ENCODE measurements at regions not wholly inside any gene's neighbourhood (a gene's known extent, or its start where the extent isn't known, plus 50 kb on each side); places are given as distances from the start of the nearest gene placed in this dataset.

DNA sequence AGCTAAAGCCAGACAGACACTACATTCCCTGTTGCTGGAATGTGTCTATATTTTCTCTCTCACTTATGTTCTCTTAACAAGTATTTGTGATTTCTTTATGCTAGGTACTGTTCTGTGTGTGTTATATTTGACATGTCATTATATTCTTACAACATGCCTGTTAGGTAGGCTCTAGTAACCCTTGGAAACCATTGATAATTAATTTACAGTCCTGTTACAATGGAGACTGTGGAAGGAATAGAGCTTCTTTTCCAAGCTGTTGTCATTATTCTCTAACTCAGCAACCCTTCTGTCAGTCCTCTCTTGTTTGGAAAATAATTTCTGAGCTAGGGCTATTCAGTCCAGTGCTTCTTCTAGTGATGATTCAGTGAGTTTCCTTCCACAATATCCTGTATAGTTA, 419.1 kb upstream of the BOD1L1 start:
- Histone ChIP-seq H3K9me1 (ENCODE audit: control insufficient read depth, extremely low read depth, insufficient read depth, low read length) (no peaks in the 10 kb centered on the region), H3K4me2 (ENCODE audit: control insufficient read depth, extremely low read depth, insufficient read depth, low read depth, low read length) (no peak overlapping the region), H3K36me3 (ENCODE audit: control insufficient read depth in 2 of 2, extremely low read depth in 1 of 2, insufficient read depth in 2 of 2, low read length in 2 of 2) (no peaks in the 10 kb centered on the region), H3K4me1 (ENCODE audit: control insufficient read depth, extremely low read depth, insufficient read depth, low read length) (no peaks in the 10 kb centered on the region), H4K20me1 (ENCODE audit: control insufficient read depth, extremely low read depth, insufficient read depth, low read length) (no peaks in the 10 kb centered on the region), H3K9ac (ENCODE audit: control insufficient read depth, extremely low read depth, insufficient read depth, low read length) (no peak overlapping the region), H3K27me3 (ENCODE audit: control insufficient read depth, extremely low read depth, insufficient read depth, low read length) (peaks cover 3% of the 10 kb centered on the region), H2AFZ (ENCODE audit: control insufficient read depth, low read length) (no peak overlapping the region), H3K9me3 (ENCODE audit: control insufficient read depth, low read depth, low read length) (no peaks in the 10 kb centered on the region), H3K4me3 (ENCODE audit: control insufficient read depth in 2 of 3, extremely low read depth in 1 of 3, insufficient read depth in 2 of 3, low read depth in 1 of 3, low read length in 3 of 3) (no peak overlapping the region), H3K79me2 (ENCODE audit: control insufficient read depth, insufficient read depth, low read length) (no peaks in the 10 kb centered on the region), H3K27ac (ENCODE audit: control insufficient read depth, insufficient read depth, low read length) (no peak overlapping the region)
- FAIRE-seq, result no peak
- dilution Hi-C loops (cut with MboI; ENCODE audit: extremely low pct_ligation_motif_present, low sequenced_read_pairs), result no loop called here
- DNase-seq (ENCODE audit: low read depth, low spot score), result no peak
- TF ChIP-seq EZH2 (IDR thresholded peaks at IDR 0.05; ENCODE audit: low read length), result no peak
- TF ChIP-seq, protein P1, sequence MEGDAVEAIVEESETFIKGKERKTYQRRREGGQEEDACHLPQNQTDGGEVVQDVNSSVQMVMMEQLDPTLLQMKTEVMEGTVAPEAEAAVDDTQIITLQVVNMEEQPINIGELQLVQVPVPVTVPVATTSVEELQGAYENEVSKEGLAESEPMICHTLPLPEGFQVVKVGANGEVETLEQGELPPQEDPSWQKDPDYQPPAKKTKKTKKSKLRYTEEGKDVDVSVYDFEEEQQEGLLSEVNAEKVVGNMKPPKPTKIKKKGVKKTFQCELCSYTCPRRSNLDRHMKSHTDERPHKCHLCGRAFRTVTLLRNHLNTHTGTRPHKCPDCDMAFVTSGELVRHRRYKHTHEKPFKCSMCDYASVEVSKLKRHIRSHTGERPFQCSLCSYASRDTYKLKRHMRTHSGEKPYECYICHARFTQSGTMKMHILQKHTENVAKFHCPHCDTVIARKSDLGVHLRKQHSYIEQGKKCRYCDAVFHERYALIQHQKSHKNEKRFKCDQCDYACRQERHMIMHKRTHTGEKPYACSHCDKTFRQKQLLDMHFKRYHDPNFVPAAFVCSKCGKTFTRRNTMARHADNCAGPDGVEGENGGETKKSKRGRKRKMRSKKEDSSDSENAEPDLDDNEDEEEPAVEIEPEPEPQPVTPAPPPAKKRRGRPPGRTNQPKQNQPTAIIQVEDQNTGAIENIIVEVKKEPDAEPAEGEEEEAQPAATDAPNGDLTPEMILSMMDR (optimal IDR thresholded peaks at IDR 0.05 in 1 of 3, IDR thresholded peaks at IDR 0.05 in 1 of 3, conservative IDR thresholded peaks at IDR 0.05 in 1 of 3; ENCODE audit: extremely low read depth in 1 of 3, insufficient read depth in 2 of 3, low read length in 3 of 3), result no peak

GRCh38 chr4:14047840-14048239, 420.3 kb upstream of the BOD1L1 start:
- FAIRE-seq (no peak), DNase-seq (ENCODE audit: low read depth, low spot score) (no peak)
- dilution Hi-C loops (cut with MboI; ENCODE audit: extremely low pct_ligation_motif_present, low sequenced_read_pairs), result no loop called here
- Histone ChIP-seq H2AFZ (ENCODE audit: control insufficient read depth, low read length) (no peak overlapping the region), H3K4me1 (ENCODE audit: control insufficient read depth, extremely low read depth, insufficient read depth, low read length) (no peaks in the 10 kb centered on the region), H3K36me3 (ENCODE audit: control insufficient read depth in 2 of 2, extremely low read depth in 1 of 2, insufficient read depth in 2 of 2, low read length in 2 of 2) (no peaks in the 10 kb centered on the region), H3K9me1 (ENCODE audit: control insufficient read depth, extremely low read depth, insufficient read depth, low read length) (no peaks in the 10 kb centered on the region), H3K27me3 (ENCODE audit: control insufficient read depth, extremely low read depth, insufficient read depth, low read length) (peaks cover 3% of the 10 kb centered on the region), H3K4me2 (ENCODE audit: control insufficient read depth, extremely low read depth, insufficient read depth, low read depth, low read length) (no peak overlapping the region), H3K9me3 (ENCODE audit: control insufficient read depth, low read depth, low read length) (no peaks in the 10 kb centered on the region), H3K79me2 (ENCODE audit: control insufficient read depth, insufficient read depth, low read length) (no peaks in the 10 kb centered on the region), H4K20me1 (ENCODE audit: control insufficient read depth, extremely low read depth, insufficient read depth, low read length) (no peaks in the 10 kb centered on the region), H3K27ac (ENCODE audit: control insufficient read depth, insufficient read depth, low read length) (no peak overlapping the region), H3K9ac (ENCODE audit: control insufficient read depth, extremely low read depth, insufficient read depth, low read length) (no peak overlapping the region), H3K4me3 (ENCODE audit: control insufficient read depth in 2 of 3, extremely low read depth in 1 of 3, insufficient read depth in 2 of 3, low read depth in 1 of 3, low read length in 3 of 3) (no peak overlapping the region)
- no peak for TF ChIP-seq EZH2 (IDR thresholded peaks at IDR 0.05; ENCODE audit: low read length)
- TF ChIP-seq, protein P1 (optimal IDR thresholded peaks at IDR 0.05 in 1 of 3, IDR thresholded peaks at IDR 0.05 in 1 of 3, conservative IDR thresholded peaks at IDR 0.05 in 1 of 3; ENCODE audit: extremely low read depth in 1 of 3, insufficient read depth in 2 of 3, low read length in 3 of 3), result no peak
